ENCODE measurements at regions not wholly inside any gene's neighbourhood (a gene's known extent, or its start where the extent isn't known, plus 50 kb on each side); places are given as distances from the start of the nearest gene placed in this dataset.
A peak's percentile ranks its signal among the peaks of the same experiment; 100 is the strongest.
"Not testable (repeated sequence)": the region's sequence is repeated elsewhere in the genome, so short reads cannot be mapped to it uniquely, and the experiment has no call there.

GRCh38 chr2:203585516-203585915 is 50.4 kb upstream of the RAPH1 start:
- no peak for DNase-seq (ENCODE audit: low read depth in 2 of 2)

DNA sequence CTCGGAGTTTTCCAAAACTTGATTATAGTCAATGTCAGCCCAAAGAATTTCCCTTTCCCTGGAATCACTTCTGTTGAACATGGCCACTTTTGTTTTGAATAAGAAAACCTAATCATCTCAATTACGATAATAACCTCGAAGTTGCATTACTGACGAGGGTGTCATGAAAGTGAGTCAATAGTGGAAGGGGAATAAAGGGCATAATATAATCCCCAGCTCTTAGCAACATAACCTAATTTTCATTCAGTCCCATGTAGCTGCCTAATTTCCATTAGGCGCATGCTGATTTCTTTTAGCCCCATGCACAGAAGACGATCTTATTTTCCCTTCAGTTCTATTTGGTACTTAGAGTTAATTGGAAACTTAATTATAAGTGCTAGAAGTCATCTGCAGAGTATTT is 51.1 kb upstream of the RAPH1 start:
- no peak for DNase-seq (ENCODE audit: low read depth in 2 of 2)

- no peak for DNase-seq (ENCODE audit: low read depth in 2 of 2)
These were observed 51.6 kb upstream of the RAPH1 start for GRCh38 chr2:203586696-203587095.

DNA sequence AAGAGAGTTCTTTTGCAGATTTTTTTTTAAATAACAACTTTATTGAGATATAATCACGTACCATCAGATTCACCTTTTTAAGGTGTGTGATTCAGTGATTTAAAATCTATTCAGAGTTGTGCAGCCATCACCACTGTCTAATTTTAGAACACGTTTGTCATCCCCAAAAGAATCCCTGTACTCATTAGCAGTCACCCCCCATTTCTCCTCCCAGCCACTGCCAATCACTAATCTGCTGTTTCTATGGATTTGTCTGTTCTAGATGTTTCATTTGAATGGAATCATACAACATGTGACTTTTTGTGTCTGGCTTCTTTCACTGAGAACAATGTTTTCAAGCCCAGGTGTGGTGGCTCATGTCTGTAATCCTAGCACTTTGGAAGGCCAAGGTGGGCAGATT is 55.4 kb upstream of the RAPH1 start:
- DNase-seq (ENCODE audit: low read depth in 2 of 2), result no peak

DNA sequence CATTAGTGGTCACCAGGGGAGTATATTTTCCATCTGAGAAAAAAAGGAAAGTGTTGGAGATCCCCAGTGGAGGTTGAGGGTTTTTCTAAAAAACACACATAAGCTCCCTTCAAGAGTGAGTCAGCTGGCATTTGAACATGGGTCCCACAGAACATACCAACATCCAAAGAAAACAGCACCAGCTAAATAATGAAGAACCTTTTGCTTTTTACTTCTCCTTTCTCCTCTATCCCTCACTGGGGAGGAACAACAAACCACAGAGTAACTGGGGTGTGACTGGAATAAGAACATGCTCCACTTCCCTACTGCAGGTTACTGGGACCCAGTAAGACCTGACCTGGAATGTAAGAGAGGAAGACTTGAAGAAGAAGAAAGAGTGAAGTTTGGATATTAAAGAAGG is 56.5 kb upstream of the RAPH1 start:
- no peak for DNase-seq (ENCODE audit: low read depth in 2 of 2)

GRCh38 chr2:203592470-203592869 is 57.4 kb upstream of the RAPH1 start:
- DNase-seq (ENCODE audit: low read depth in 2 of 2), result no peak

DNA sequence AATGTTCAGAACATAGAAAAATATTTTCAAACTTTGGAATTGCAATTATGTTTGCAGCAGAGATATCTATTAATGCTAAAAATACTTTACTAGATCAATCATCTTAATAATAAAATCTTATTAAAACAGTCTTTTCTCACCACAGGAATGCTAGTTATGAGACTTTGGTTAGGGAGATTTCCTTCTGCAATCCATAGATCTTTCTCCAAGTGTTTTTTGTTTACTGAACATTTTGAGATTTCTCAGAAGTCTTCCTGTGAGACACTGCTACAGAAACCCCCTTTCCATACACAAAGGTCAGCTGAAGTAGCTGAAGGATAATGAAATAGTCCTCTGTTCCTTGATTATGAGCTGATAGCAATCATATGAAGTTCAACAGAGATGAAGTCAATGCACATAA is 59.4 kb upstream of the RAPH1 start:
- peak; percentile 33 for DNase-seq (ENCODE audit: low read depth in 2 of 2)

DNA sequence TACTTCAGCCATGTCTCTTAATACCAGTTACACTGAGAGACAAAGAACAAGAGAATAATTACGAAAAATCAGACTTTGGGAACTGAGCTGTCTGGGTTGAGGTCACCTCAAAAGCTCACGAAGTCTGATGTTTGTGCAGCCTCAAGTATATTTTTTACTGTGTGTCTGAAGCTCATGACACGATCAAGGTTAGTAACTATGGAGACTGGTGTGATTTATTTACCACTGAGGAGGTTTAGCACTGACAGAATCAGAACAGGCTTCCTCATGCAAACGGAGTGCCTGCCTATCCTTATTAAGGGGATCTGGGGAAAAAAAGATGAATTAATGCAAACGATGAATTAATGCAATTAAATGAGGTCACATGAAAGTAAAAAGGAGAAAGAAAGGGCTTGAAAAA is 61.1 kb upstream of the RAPH1 start:
- DNase-seq (ENCODE audit: low read depth in 2 of 2), result no peak

- no peak for DNase-seq (ENCODE audit: low read depth in 2 of 2)
These were observed 64.4 kb upstream of the RAPH1 start for GRCh38 chr2:203599509-203599908.

DNA sequence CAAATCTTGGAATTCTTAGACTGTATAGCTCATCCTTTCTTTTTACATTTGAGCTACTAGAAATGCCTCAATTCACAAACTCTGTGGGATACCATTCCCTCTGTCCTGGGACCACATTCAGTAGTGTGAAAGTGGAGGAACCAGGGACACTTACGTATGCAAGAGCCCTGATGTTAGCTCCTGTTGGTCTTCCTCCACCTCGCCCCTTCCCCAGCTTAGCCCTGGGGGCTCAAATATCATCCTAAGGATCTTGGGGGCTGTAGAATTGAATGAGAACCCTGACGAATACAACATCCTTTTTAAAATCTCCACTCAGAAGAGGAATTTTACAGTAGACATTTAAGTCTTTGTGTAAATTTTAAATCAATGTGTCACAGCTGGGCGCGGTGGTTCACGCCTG is 65.2 kb upstream of the RAPH1 start:
- no peak for DNase-seq (ENCODE audit: low read depth in 2 of 2)

DNA sequence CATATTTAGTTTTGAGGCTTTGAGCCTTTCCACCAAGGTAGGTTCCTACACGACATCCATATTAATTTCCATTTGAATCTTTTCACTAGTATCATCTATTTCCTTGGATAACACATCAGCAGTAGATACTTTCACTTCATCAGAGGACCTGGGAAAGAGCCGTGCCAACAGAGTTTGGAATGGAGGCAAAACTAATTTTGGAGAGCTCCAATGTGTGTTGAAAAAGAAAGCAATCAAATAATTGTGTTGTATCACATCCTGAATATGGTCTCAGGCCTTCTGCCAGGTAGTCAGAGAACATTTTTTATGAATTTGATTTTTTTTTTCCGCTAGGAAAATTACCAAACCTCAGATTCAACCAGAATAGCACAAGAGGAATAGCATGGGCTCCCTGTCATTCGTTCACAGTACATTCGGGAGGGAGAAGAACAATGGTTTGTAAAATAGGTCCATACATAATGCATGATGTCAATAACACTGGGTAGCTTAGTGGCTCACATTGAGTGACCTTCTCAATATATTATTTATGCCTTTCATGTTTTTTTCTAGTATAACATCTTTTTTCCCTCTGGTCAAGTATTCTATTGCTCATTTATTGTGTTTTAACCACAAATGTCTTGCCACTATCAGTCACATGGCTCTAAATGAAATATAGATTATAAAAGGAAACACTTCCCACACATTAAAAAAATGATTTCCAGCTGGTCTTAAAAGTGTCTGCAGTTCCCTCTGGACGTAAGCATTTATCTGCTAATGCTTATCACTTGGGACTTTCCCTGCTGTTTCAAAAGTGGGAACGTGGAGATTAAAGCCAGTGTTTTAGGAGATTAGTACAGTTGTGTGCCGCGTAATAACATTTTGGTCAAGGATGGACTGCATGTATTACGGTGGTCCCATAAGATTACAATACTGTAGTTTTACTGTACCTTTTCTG is 68.6 kb upstream of the RAPH1 start:
- no peak for DNase-seq (ENCODE audit: low read depth in 2 of 2)

DNA sequence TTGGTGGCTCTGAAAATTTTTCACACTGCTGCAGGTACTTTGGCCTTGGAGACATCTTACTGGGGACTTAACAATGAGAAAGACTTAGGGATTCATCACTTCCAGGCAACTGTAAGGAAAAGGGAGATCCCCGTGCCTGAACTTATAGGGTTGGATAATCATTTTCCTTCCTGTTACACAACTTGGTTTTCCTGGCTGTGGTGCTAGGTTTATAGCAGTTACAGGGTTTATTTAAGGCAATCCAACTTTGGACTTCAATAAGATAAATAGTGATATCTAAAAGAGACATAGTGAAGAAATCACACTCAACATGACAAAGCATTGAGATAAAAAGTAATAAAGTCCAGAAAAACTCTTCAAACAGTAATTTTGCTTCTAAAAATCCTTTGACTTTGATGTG is 70.2 kb upstream of the RAPH1 start:
- no peak for DNase-seq (ENCODE audit: low read depth in 2 of 2)

DNA sequence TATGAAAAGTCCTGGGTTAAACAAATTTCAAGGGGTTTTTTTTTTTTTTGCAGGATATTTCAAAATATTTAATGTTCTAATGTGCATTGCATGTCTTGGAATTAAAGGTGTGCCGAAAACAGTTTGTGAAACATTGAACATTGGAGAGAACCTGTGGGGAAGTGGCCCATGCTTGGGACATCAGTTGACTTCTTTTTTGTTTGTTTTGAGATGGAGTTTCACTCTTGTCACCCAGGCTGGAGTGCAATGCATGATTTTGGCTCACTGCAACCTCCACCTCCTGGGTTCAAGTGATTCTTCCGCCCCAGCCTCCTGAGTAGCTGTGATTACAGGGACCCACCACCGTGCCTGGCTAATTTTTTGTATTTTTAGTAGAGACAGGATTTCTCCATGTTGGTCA is 71.0 kb upstream of the RAPH1 start:
- DNase-seq (ENCODE audit: low read depth in 2 of 2), result no peak

DNA sequence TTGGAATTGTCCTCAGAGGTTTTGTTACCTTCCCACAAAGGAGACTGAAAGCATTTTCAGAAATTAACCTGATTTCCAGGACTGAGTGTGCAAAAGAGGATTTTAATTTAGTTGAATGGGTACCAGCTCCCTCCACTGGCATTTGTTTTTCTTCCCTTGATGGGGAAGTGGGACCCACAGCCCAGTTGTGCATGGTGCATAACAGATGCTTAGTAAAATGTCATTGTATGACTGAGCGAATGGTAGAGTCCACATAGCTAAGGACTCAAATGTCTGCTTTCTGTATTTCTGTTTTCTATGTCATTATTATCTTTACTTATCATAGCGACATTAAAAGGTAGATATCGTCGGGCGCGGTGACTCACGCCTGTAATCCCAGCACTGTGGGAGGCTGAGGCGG is 75.5 kb upstream of the RAPH1 start:
- DNase-seq (ENCODE audit: low read depth in 2 of 2), result no peak

DNA sequence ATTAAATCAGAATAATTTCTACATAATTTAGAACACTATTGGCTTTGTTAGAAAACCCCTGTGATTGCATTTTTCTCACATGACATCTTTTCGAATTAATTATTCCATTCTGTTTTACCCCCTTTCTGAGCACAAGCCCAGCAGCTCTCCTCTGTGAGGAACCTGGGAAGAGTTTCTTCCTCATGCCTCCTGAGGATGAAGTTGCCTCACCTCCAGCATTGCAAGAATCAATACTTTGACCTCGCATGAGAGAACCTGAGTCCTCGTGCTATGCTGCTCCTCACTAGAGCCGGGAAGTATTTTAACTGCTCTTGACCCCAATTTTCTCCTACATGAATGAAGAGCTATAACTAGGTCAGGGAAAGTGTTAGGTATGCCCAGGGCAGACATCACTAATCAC is 77.1 kb upstream of the RAPH1 start:
- DNase-seq (ENCODE audit: low read depth in 2 of 2), result no peak

DNA sequence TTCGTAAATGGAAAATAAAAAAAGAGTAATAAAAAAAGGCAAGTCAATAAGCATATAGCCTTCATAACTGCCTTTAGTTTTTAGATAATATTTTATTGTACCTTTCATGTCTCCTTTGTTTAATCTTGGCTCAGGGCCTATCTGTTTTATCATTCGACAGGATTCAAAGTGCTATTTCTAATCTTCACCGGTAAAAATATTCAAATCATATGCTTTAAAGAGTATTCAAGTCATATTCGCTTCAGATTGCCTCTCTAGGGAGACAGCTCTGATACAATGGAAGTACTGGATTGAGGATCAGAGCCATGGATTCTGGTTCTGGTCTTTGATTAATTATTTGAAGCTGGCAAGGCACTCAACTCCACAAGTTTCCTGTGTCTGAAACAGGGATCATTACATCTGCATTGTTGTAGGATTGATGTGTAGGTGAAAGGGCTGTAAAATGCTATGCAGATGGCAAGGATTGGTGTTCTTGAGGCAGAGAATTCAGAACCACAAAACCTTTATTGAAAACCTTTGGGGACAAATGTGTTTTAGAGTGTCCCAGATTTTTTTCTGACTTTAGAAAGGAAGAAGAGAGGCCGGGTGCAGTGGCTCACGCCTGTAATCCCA is 84.3 kb upstream of the RAPH1 start:
- DNase-seq (ENCODE audit: low read depth in 2 of 2), result no peak

GRCh38 chr2:203621981-203622515 is 84.4 kb upstream of the CD28 start:
- DNase-seq (ENCODE audit: low read depth in 2 of 2), result no peak

DNA sequence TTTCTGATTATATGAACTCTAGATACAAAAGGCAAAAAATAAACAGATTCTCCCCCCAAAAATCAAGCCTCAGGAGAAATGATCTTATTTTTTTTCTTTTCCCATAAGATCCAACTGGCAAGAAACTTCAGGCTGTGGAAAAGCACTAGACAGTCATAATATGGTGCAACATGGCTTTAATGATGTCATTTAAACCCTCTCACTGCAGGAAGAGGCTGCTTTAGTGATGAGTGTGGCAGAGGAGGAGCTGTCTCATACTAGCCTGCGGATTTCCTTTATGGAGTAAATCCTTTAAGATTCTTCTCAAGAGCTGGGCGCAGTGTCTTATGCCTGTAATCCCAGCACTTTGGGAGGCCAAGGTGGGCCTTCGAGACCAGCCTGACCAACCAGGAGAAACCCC is 83.3 kb upstream of the CD28 start:
- DNase-seq (ENCODE audit: low read depth in 2 of 2), result peak; percentile 88

DNA sequence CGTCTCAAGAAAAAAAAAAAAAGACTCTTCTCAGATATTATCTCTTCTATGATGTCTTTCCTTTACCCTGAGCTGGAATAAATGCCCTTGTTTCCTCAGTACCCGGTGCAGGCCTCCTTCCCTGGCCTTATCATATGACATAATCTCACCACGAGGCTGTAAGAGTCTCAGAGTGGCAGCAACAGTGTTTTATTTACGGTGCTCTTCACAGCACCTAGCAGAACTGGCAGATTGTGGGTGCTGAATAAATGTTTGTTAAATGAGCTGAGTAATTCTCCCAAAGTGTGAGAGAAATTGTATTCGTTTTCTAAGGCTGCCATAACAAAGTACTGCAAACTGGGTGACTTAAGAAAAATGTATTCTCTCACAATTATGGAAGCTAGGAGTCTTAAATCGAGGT is 82.8 kb upstream of the CD28 start:
- DNase-seq (ENCODE audit: low read depth in 2 of 2), result no peak

- DNase-seq (ENCODE audit: low read depth in 2 of 2), result no peak
These were observed 80.7 kb upstream of the CD28 start for GRCh38 chr2:203625701-203626100.

GRCh38 chr2:203626247-203626646 is 80.2 kb upstream of the CD28 start:
- DNase-seq (ENCODE audit: low read depth in 2 of 2), result not testable (repeated sequence)

DNA sequence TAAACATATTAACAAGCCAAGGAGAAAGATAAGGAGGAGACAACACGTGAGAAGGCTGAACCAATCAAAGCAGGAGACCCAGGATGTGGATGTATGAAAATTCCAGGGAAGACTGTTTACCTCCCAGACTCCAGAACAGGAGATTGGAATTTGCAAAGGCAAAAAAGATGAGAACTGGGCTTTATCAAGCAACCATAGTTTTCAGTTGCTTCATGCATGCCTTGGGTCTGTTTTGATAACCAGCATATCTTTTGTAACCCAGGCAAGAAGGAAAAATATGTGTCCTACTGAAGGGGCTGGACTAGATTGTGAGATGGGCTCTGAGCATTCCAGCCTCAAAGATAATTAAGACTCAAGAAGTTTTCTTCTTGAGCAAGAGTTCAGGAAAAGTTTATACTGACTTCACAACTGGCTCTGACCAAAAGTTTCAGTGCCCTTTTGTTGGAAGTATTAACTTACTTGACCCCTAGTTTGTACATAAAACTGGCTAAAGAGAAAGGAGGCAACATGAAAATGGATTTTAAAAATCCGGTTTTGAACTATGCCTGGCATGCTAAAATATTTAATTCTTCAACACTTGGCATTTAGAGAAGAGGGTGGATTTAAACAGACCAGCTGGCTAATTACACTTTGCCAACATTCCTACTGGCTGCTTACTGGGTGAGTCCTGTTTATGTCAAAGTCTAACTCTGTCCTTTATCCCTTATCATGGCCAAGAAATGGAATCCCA is 79.3 kb upstream of the CD28 start:
- peak in 1 of 2 experiments; percentile 38 for DNase-seq (ENCODE audit: low read depth in 2 of 2)
